GM12878 (cell line): ENCODE measurements at regions not wholly inside any gene's neighbourhood (a gene's known extent, or its start where the extent isn't known, plus 50 kb on each side); places are given as distances from the start of the nearest gene placed in this dataset.

Experiments used
- ATAC-seq: fragments of 200-7000 bp; cut with Tn5 transposase; 3 replicates; pipeline ENCODE4 v1.9.1; 2020; ENCODE audit warnings: mild to moderate bottlenecking, moderate library complexity
- BruUV-seq: library from RNA; stranded (reverse); fragments of 400-500 nt; replicated peaks from 2 replicates; lab custom pipeline; 2021; lab: Mats Ljungman, UMichigan
- CTCF ChIA-PET: fragments of 300-600 bp; sonication (Branson Sonifier 250); formaldehyde crosslinking; extraction: SDS; loops from one replicate; lab custom pipeline; 2021; ENCODE audit warnings: inconsistent platforms; lab: Yijun Ruan, JAX
- POLR2A ChIA-PET: fragments of 350-600 bp; formaldehyde crosslinking; extraction: SDS; loops from one replicate; lab custom pipeline; 2021; ENCODE audit warnings: inconsistent platforms; lab: Charles Lee
- RAD21 ChIA-PET: fragments of 300-600 bp; sonication (Branson Sonifier 250); formaldehyde crosslinking; loops from one replicate; lab custom pipeline; 2023; ENCODE audit warnings: antibody characterized with exemption; ENCODE audit not compliant: unreplicated experiment; lab: Charles Lee
- SMC1A ChIA-PET: fragments of 300-600 bp; sonication (Branson Sonifier 250); formaldehyde crosslinking; loops from one replicate; lab custom pipeline; 2023; ENCODE audit not compliant: unreplicated experiment, uncharacterized antibody; lab: Charles Lee
- DNase-seq: peaks from one replicate; pipeline ENCODE4 v3.0.0-alpha.2; 2011; ENCODE audit warnings: low read depth, low spot score
- FAIRE-seq: peaks from 3 replicates; lab custom pipeline; 2011; peaks lifted over from hg19 to GRCh38; lab: Jason Lieb, UNC
- H2AFZ ChIP-seq: 2 replicates; pipeline ENCODE4 v1.6.0; 2011; ENCODE audit warnings: low read depth, low read length, control low read depth; ENCODE audit not compliant: control insufficient read depth
- H3K27ac ChIP-seq: 2 replicates; pipeline ENCODE4 v1.5.1; 2011; ENCODE audit warnings: control low read depth; ENCODE audit not compliant: control insufficient read depth, insufficient read depth
- H3K27me3 ChIP-seq, 2 experiments: replicated peaks in 1 of 2; 2 replicates each; pipeline versions ENCODE4 v1.6.0 to v1.6.1; 2011; ENCODE audit warnings: low read length in 1 of 2; ENCODE audit not compliant: control insufficient read depth in 2 of 2, insufficient read depth in 2 of 2
- H3K36me3 ChIP-seq, 2 experiments: 2 replicates each; pipeline ENCODE4 v1.5.1; 2011; ENCODE audit warnings: low read length in 1 of 2; ENCODE audit not compliant: control insufficient read depth in 2 of 2, insufficient read depth in 2 of 2
- H3K4me1 ChIP-seq: 2 replicates; pipeline ENCODE4 v1.6.1; 2011; ENCODE audit warnings: mild to moderate bottlenecking, low read length, moderate library complexity, mixed read lengths; ENCODE audit not compliant: control insufficient read depth, insufficient read depth
- H3K4me2 ChIP-seq: 2 replicates; pipeline ENCODE4 v1.6.0; 2011; ENCODE audit warnings: control low read depth; ENCODE audit not compliant: control insufficient read depth, insufficient read depth
- H3K4me3 ChIP-seq: fragments of 200-600 bp; sonication (generic); 2 replicates; pipeline ENCODE4 v1.5.1; 2016
- H3K79me2 ChIP-seq: 2 replicates; pipeline ENCODE4 v1.6.0; 2011; ENCODE audit warnings: low read length; ENCODE audit not compliant: control insufficient read depth, insufficient read depth
- H3K9ac ChIP-seq: 2 replicates; pipeline ENCODE4 v1.8.0; 2011; ENCODE audit warnings: low read length, control low read depth, mixed read lengths; ENCODE audit not compliant: control insufficient read depth, insufficient read depth
- H3K9me3 ChIP-seq: replicated peaks from 3 replicates; pipeline ENCODE4 v1.5.1; 2011; ENCODE audit warnings: mild to moderate bottlenecking, low read length; ENCODE audit not compliant: control insufficient read depth, insufficient read depth
- H4K20me1 ChIP-seq: 2 replicates; pipeline ENCODE4 v1.6.0; 2011; ENCODE audit not compliant: control insufficient read depth, insufficient read depth
- IKZF1 ChIP-seq: fragments of 450-650 bp; conservative IDR thresholded peaks from 2 replicates; pipeline ENCODE4 v1.6.1; 2017; ENCODE audit warnings: antibody characterized with exemption, mild to moderate bottlenecking
- KLF5 ChIP-seq: fragments of 450-650 bp; IDR thresholded peaks from 2 replicates; pipeline ENCODE4 v1.6.1; 2014; ENCODE audit warnings: mild to moderate bottlenecking; ENCODE audit not compliant: partially characterized antibody
- MTA3 ChIP-seq: IDR thresholded peaks from 2 replicates; pipeline ENCODE4 v1.6.1; 2012; ENCODE audit warnings: low read length, inconsistent platforms, borderline replicate concordance
- YY1 ChIP-seq: IDR thresholded peaks from 2 replicates; pipeline ENCODE4 v1.6.1; 2011; ENCODE audit warnings: low read depth, mild to moderate bottlenecking, low read length
- ZZZ3 ChIP-seq: IDR thresholded peaks from 2 replicates; pipeline ENCODE4 v1.6.1; 2011; ENCODE audit warnings: low read depth; ENCODE audit not compliant: control insufficient read depth, insufficient read length
- WGBS: methylation state at CpG from one replicate; pipeline ENCODE4 v1.1.6; 2016; ENCODE audit warnings: low lambda C conversion rate; ENCODE audit not compliant: insufficient replicate concordance, insufficient coverage; ENCODE audit errors: missing lambda C conversion rate; 5-methylcytosine and 5-hydroxymethylcytosine counted together
- in situ Hi-C: fragments of 300-500 bp; cut with MboI; formaldehyde crosslinking; loops from 9 replicates; pipeline ENCODE4 v1.14.3; 2018; ENCODE audit warnings: mixed read lengths
- intact Hi-C: fragments of 100-400 bp; cut with micrococcal nuclease; formaldehyde crosslinking; loops from one replicate; pipeline ENCODE4 v1.14.2; 2022; ENCODE audit not compliant: unreplicated experiment
- TF ChIP-seq, protein P1 (sequence below): IDR thresholded peaks from 2 replicates; pipeline ENCODE4 v1.6.1; 2011; ENCODE audit warnings: low read depth, mild to moderate bottlenecking, low read length, moderate library complexity, borderline replicate concordance; ENCODE audit errors: extremely low read depth
- TF ChIP-seq, protein P2 (sequence below): fragments of 150-350 bp; IDR thresholded peaks from 2 replicates; pipeline ENCODE4 v1.6.1; 2014; ENCODE audit warnings: mild to moderate bottlenecking, low read depth, low read length

DNA sequence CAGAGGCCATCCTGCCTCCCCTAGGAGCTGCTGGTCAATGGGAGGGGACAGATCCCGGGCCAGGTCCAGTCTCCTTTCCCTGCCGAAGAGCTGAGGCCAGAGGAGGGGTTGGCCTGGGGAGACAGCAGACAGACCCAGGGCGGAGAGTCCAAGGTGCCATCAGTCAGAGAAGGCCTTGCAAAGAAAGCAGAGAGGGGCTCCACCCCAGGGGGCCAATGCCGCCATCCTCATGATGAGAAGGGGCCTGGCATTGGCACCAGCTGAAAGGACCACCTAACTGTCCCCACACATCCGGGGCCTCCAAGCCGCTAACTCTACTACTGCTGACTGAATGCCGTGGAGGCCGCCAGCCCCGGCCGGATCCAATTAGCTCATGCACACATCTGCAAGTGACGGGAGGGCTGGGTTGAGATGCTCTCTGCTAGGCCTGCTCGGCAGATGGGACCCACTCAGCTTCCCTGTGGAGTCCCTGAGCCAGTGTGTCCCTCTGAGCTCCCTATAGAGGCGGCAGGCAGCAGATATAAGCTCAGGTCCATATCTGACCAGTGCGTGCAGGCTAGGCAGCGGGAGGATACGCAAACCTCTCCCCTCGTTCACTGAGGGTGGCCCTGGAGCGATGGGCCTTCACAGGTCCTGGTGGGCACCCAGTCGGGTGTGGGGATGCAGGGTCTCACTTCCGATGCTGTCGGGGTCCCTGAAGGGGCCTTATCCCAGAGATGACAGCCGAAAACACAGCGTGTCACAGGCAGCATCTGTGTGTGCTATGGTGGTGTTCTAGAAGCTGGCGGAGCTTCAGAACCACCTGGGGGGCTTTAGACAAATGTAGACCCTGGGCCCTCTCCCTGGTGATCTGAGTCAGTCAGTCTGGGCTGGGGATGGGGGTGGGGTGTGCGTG, 183.9 kb downstream of the CTTN start:
- H3K4me2 ChIP-seq: no peak overlapping the region
- ChIA-PET RAD21 (no interaction called here), SMC1A (no interaction called here), CTCF (no interaction called here), POLR2A (no interaction called here)
- 38% methylated on average over 23 of the region's 25 CpGs for WGBS
- intact Hi-C loops: no loop called here
- H3K79me2 ChIP-seq: no peaks in the 10 kb centered on the region
- H3K4me1 ChIP-seq: no peaks in the 10 kb centered on the region
- H4K20me1 ChIP-seq: no peaks in the 10 kb centered on the region
- H3K9me3 ChIP-seq: no peaks in the 10 kb centered on the region
- no peaks in the 10 kb centered on the region for H3K36me3 ChIP-seq
- H3K9ac ChIP-seq: no peak overlapping the region
- ATAC-seq: no peak
- no peak overlapping the region for H3K27ac ChIP-seq
- TF ChIP-seq KLF5: no peak
- TF ChIP-seq YY1: no peak
- TF ChIP-seq, protein P1, sequence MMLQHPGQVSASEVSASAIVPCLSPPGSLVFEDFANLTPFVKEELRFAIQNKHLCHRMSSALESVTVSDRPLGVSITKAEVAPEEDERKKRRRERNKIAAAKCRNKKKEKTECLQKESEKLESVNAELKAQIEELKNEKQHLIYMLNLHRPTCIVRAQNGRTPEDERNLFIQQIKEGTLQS: no peak
- TF ChIP-seq IKZF1: no peak
- TF ChIP-seq ZZZ3: no peak
- TF ChIP-seq, protein P2, sequence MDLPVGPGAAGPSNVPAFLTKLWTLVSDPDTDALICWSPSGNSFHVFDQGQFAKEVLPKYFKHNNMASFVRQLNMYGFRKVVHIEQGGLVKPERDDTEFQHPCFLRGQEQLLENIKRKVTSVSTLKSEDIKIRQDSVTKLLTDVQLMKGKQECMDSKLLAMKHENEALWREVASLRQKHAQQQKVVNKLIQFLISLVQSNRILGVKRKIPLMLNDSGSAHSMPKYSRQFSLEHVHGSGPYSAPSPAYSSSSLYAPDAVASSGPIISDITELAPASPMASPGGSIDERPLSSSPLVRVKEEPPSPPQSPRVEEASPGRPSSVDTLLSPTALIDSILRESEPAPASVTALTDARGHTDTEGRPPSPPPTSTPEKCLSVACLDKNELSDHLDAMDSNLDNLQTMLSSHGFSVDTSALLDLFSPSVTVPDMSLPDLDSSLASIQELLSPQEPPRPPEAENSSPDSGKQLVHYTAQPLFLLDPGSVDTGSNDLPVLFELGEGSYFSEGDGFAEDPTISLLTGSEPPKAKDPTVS: no peak
- TF ChIP-seq MTA3: no peak
- H3K4me3 ChIP-seq: no peak overlapping the region
- H2AFZ ChIP-seq: no peak overlapping the region
- in situ Hi-C loops: no loop called here
- BruUV-seq: no TSS peak
- no peaks in the 10 kb centered on the region for H3K27me3 ChIP-seq
- no peak for FAIRE-seq
- no peak for DNase-seq
